OCI-LY3 (cell line): ENCODE measurements at regions not wholly inside any gene's neighbourhood (a gene's known extent, or its start where the extent isn't known, plus 50 kb on each side); places are given as distances from the start of the nearest gene placed in this dataset.

Experiments used
- H2AFZ ChIP-seq: fragments of 200-600, 300-600 bp; shearing (Covaris generic); 2 replicates; pipeline ENCODE4 v1.6.0; 2014; ENCODE audit warnings: antibody characterized with exemption, low read depth, low read length
- H3K27ac ChIP-seq: fragments of 200-600, 300-600 bp; sonication (generic); 2 replicates; pipeline ENCODE4 v1.5.1; 2014; ENCODE audit warnings: mild to moderate bottlenecking, low read length, moderate library complexity, mixed read lengths
- H3K27me3 ChIP-seq: fragments of 200-600, 300-600 bp; sonication (generic); 2 replicates; pipeline ENCODE4 v1.6.1; 2014; ENCODE audit warnings: low read depth, low read length, mixed read lengths
- H3K36me3 ChIP-seq: fragments of 200-600, 300-600 bp; sonication (generic); replicated peaks from 2 replicates; pipeline ENCODE3; 2014; ENCODE audit warnings: low read depth, low read length, mixed read lengths
- H3K4me1 ChIP-seq: fragments of 300-600, 200-600 bp; sonication (generic); 2 replicates; pipeline ENCODE4 v1.6.1; 2014; ENCODE audit warnings: low read length, mixed read lengths
- H3K4me2 ChIP-seq: fragments of 200-600, 300-600 bp; sonication (generic); 2 replicates; pipeline ENCODE4 v1.6.1; 2014; ENCODE audit warnings: low read length, mixed read lengths
- H3K4me3 ChIP-seq: fragments of 300-600, 200-600 bp; sonication (generic); 2 replicates; pipeline ENCODE4 v1.5.1; 2014; ENCODE audit warnings: antibody characterized with exemption, mild to moderate bottlenecking, low read length, moderate library complexity
- H3K79me2 ChIP-seq: fragments of 300-600, 200-600 bp; shearing (Covaris generic); 2 replicates; pipeline ENCODE4 v1.6.1; 2014; ENCODE audit warnings: mild to moderate bottlenecking, low read length, mixed read lengths
- H3K9ac ChIP-seq: fragments of 300-600, 200-600 bp; shearing (Covaris generic); 2 replicates; pipeline ENCODE4 v1.6.0; 2014; ENCODE audit warnings: mild to moderate bottlenecking, low read length, moderate library complexity
- H3K9me3 ChIP-seq: fragments of 200-600, 300-600 bp; shearing (Covaris generic); 2 replicates; pipeline ENCODE4 v1.6.1; 2014; ENCODE audit warnings: low read length, mixed read lengths; ENCODE audit not compliant: insufficient read depth
- H4K20me1 ChIP-seq: fragments of 200-600, 300-600 bp; sonication (generic); 2 replicates; pipeline ENCODE4 v1.6.1; 2016; ENCODE audit warnings: low read length, mixed read lengths; ENCODE audit not compliant: insufficient read depth
- EZH2phosphoT487 ChIP-seq: fragments of 200-600 bp; shearing (Covaris generic); IDR thresholded peaks from 2 replicates; pipeline ENCODE4 v1.6.1; 2018; ENCODE audit warnings: antibody characterized with exemption, mixed run types, low read depth
- TF ChIP-seq, protein P1 (sequence below): fragments of 200-600, 300-600 bp; sonication (generic); IDR thresholded peaks from 2 replicates; pipeline ENCODE4 v1.5.1; 2014; ENCODE audit warnings: antibody characterized with exemption, low read length, low read depth

DNA sequence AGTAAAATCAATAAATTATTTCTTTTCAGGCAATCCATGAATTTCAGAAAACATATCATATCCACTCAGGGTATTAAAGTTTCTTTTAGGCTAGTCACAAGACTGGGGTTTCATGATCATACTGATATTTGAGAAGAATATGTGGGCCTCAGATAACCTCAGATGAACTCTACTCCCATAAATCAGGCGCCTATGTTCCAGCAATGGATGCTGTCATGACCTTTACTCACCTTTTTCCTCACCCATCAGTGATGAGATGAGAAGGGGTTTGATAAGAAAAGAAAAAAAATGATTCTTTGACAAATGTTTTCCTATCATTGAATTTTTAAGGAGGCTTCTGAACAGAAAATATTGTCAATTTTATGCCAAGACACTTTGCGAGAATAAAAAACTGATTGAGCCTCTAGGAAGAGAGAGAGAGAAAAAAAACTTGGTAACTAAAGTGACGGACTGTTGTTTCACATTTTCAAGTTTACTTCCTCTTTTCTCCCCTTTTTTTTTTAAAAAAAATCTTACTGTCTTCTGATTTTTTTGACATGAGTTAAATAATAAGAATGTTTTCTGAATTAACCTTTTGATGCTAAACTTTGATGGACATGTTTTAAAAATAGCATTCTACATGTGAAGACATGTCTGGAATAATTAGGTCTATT is 309.1 kb upstream of the MAP2 start:
- no peak overlapping the region for H3K4me3 ChIP-seq
- H2AFZ ChIP-seq, result no peak overlapping the region
- no peaks in the 10 kb centered on the region for H4K20me1 ChIP-seq
- TF ChIP-seq, protein P1, sequence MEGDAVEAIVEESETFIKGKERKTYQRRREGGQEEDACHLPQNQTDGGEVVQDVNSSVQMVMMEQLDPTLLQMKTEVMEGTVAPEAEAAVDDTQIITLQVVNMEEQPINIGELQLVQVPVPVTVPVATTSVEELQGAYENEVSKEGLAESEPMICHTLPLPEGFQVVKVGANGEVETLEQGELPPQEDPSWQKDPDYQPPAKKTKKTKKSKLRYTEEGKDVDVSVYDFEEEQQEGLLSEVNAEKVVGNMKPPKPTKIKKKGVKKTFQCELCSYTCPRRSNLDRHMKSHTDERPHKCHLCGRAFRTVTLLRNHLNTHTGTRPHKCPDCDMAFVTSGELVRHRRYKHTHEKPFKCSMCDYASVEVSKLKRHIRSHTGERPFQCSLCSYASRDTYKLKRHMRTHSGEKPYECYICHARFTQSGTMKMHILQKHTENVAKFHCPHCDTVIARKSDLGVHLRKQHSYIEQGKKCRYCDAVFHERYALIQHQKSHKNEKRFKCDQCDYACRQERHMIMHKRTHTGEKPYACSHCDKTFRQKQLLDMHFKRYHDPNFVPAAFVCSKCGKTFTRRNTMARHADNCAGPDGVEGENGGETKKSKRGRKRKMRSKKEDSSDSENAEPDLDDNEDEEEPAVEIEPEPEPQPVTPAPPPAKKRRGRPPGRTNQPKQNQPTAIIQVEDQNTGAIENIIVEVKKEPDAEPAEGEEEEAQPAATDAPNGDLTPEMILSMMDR, result no peak
- no peak for TF ChIP-seq EZH2phosphoT487
- H3K4me1 ChIP-seq, result peaks cover 21% of the 10 kb centered on the region
- no peaks in the 10 kb centered on the region for H3K79me2 ChIP-seq
- H3K27me3 ChIP-seq, result no peaks in the 10 kb centered on the region
- no peak overlapping the region for H3K9ac ChIP-seq
- no peak overlapping the region for H3K27ac ChIP-seq
- no peaks in the 10 kb centered on the region for H3K36me3 ChIP-seq
- H3K4me2 ChIP-seq, result peak overlapping the region; percentile 44
- H3K9me3 ChIP-seq, result no peaks in the 10 kb centered on the region

DNA sequence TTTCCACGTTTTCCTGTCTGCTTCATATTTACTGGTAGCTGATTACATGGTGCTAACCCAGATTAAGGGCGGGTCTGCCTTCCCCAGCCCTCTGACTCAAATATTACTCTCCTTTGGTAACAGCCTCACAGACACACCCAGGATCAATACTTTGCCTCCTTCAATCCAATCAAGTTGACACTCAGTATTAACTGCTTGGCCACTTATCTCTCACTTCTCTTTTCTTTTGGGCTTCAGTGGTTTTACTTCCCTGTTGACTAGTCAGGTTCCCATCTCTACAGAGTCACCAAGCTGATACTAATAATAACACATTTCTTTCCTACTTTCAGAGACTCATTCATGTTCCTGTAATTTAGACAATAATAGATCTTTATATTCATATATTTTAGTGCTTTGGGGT is 302.2 kb upstream of the MAP2 start:
- H2AFZ ChIP-seq, result no peak overlapping the region
- no peaks in the 10 kb centered on the region for H3K79me2 ChIP-seq
- peaks cover 17% of the 10 kb centered on the region for H3K4me1 ChIP-seq
- no peaks in the 10 kb centered on the region; the same call in 1 of the 2 replicates for H3K9me3 ChIP-seq
- H4K20me1 ChIP-seq, result no peaks in the 10 kb centered on the region
- no peaks in the 10 kb centered on the region for H3K36me3 ChIP-seq
- no peaks in the 10 kb centered on the region for H3K27me3 ChIP-seq
- no peak overlapping the region for H3K4me3 ChIP-seq
- H3K9ac ChIP-seq, result no peak overlapping the region
- TF ChIP-seq EZH2phosphoT487, result no peak
- TF ChIP-seq, protein P1, result no peak
- H3K4me2 ChIP-seq, result peak overlapping the region; percentile 47
- peak overlapping the region; percentile 22 for H3K27ac ChIP-seq

DNA sequence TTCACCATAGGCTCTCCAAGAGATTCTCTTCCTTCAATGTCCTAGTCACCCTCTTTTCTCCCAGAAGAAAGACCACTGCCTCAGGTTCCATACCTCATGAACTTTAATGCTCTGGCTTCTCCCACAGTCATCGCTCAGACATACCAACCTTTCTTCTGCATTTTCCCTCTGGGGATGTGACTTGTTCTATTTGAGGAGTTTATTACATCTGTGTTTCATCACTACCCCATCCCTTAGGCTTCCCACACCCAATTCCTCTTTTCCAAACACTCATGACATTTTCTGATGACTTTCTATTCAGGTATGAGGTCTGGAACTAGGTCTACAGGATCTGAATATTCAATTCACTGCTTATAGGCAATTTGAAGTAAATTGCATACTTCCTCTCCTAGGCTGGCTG is 298.6 kb upstream of the MAP2 start:
- peaks cover 13% of the 10 kb centered on the region for H3K4me1 ChIP-seq
- H3K4me2 ChIP-seq, result no peak overlapping the region
- H3K36me3 ChIP-seq, result no peaks in the 10 kb centered on the region
- H3K9ac ChIP-seq, result no peak overlapping the region
- no peaks in the 10 kb centered on the region; the same call in 1 of the 2 replicates for H3K9me3 ChIP-seq
- no peak overlapping the region for H3K4me3 ChIP-seq
- H3K27ac ChIP-seq, result no peak overlapping the region
- H3K27me3 ChIP-seq, result no peaks in the 10 kb centered on the region
- no peak overlapping the region for H2AFZ ChIP-seq
- no peaks in the 10 kb centered on the region for H4K20me1 ChIP-seq
- TF ChIP-seq, protein P1, result no peak
- TF ChIP-seq EZH2phosphoT487, result no peak
- H3K79me2 ChIP-seq, result no peaks in the 10 kb centered on the region

DNA sequence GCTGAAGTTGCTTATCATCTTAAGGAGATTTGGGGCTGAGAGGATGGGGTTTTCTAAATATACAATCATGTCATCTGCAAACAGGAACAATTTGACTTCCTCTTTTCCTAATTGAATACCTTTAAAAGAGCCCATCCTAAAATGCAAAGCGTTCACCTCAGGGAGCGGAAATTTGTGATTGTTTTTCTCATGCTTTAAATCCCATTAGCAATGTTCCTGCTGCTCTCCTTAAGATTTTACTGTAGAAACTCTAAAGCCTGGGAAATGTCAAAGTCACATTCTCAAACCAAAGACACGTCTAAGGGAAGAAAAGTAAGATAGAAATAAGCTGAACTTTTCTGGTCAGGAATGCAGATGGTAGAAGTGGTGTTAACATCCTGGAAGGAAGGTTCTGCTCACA is 285.8 kb upstream of the MAP2 start:
- no peak overlapping the region for H3K27ac ChIP-seq
- no peaks in the 10 kb centered on the region for H3K27me3 ChIP-seq
- TF ChIP-seq, protein P1, result no peak
- no peak for TF ChIP-seq EZH2phosphoT487
- no peaks in the 10 kb centered on the region for H4K20me1 ChIP-seq
- no peak overlapping the region for H3K4me3 ChIP-seq
- H3K9ac ChIP-seq, result no peak overlapping the region
- H3K4me1 ChIP-seq, result no peaks in the 10 kb centered on the region
- H3K9me3 ChIP-seq, result no peaks in the 10 kb centered on the region
- no peaks in the 10 kb centered on the region for H3K36me3 ChIP-seq
- H3K4me2 ChIP-seq, result no peak overlapping the region
- no peaks in the 10 kb centered on the region for H3K79me2 ChIP-seq
- H2AFZ ChIP-seq, result no peak overlapping the region
